HEK293 (cell line): ENCODE measurements at regions not wholly inside any gene's neighbourhood (a gene's known extent, or its start where the extent isn't known, plus 50 kb on each side); places are given as distances from the start of the nearest gene placed in this dataset.
A peak's percentile ranks its signal among the peaks of the same experiment; 100 is the strongest.

Experiments used
- BCL11B ChIP-seq: fragments of 450-650 bp; formaldehyde crosslinking; IDR thresholded peaks from 2 replicates; pipeline ENCODE4 v1.5.1; 2016; ENCODE audit warnings: low read depth, missing biosample characterization, missing genetic modification characterization
- HOXC10 ChIP-seq: sonication (generic); formaldehyde crosslinking; IDR thresholded peaks from 2 replicates; pipeline ENCODE4 v1.8.1; 2023; ENCODE audit warnings: mild to moderate bottlenecking, missing genetic modification reagents
- IKZF3 ChIP-seq: fragments of 450-650 bp; IDR thresholded peaks from 2 replicates; pipeline ENCODE4 v1.5.0; 2018; ENCODE audit warnings: missing biosample characterization, mild to moderate bottlenecking, missing genetic modification characterization, moderate library complexity
- KLF9 ChIP-seq: fragments of 450-650 bp; formaldehyde crosslinking; IDR thresholded peaks from 2 replicates; pipeline ENCODE4 v1.5.1; 2016; ENCODE audit warnings: missing biosample characterization, missing genetic modification characterization, low read depth
- OVOL3 ChIP-seq: fragments of 450-650 bp; formaldehyde crosslinking; IDR thresholded peaks from 2 replicates; pipeline ENCODE4 v1.5.1; 2016; ENCODE audit warnings: missing biosample characterization, missing genetic modification characterization
- REPIN1 ChIP-seq: fragments of 450-650 bp; formaldehyde crosslinking; IDR thresholded peaks from 2 replicates; pipeline ENCODE4 v1.5.1; 2017; ENCODE audit warnings: missing biosample characterization, missing genetic modification characterization, low read depth
- ZBTB44 ChIP-seq: fragments of 450-650 bp; IDR thresholded peaks from 2 replicates; pipeline ENCODE4 v1.5.1; 2018; ENCODE audit warnings: missing biosample characterization, mild to moderate bottlenecking, missing genetic modification characterization
- ZIC2 ChIP-seq: fragments of 450-650 bp; formaldehyde crosslinking; IDR thresholded peaks from 2 replicates; pipeline ENCODE4 v1.5.1; 2016; ENCODE audit warnings: missing biosample characterization, missing genetic modification characterization
- ZNF132 ChIP-seq: fragments of 450-650 bp; formaldehyde crosslinking; IDR thresholded peaks from 2 replicates; pipeline ENCODE4 v1.5.1; 2017; ENCODE audit warnings: missing biosample characterization, missing genetic modification characterization, borderline replicate concordance
- ZNF174 ChIP-seq: fragments of 450-650 bp; formaldehyde crosslinking; IDR thresholded peaks from 2 replicates; pipeline ENCODE4 v1.5.0; 2017; ENCODE audit warnings: missing biosample characterization, mild to moderate bottlenecking, missing genetic modification characterization
- ZNF223 ChIP-seq: fragments of 450-650 bp; formaldehyde crosslinking; IDR thresholded peaks from 2 replicates; pipeline ENCODE4 v1.5.1; 2016; ENCODE audit warnings: missing biosample characterization, missing genetic modification characterization
- ZNF280D ChIP-seq: fragments of 450-650 bp; formaldehyde crosslinking; IDR thresholded peaks from 2 replicates; pipeline ENCODE4 v1.5.1; 2016; ENCODE audit warnings: missing biosample characterization, missing genetic modification characterization
- ZNF335 ChIP-seq: fragments of 450-650 bp; formaldehyde crosslinking; conservative IDR thresholded peaks from 2 replicates; pipeline ENCODE4 v1.5.1; 2016; ENCODE audit warnings: missing biosample characterization, missing genetic modification characterization
- ZNF394 ChIP-seq: fragments of 450-650 bp; formaldehyde crosslinking; IDR thresholded peaks from 2 replicates; pipeline ENCODE4 v1.5.1; 2016; ENCODE audit warnings: missing biosample characterization, missing genetic modification characterization, mild to moderate bottlenecking, moderate library complexity, borderline replicate concordance
- ZNF473 ChIP-seq: fragments of 450-650 bp; formaldehyde crosslinking; IDR thresholded peaks from 2 replicates; pipeline ENCODE4 v1.5.1; 2017; ENCODE audit warnings: missing biosample characterization, missing genetic modification characterization
- ZNF488 ChIP-seq: fragments of 450-650 bp; formaldehyde crosslinking; IDR thresholded peaks from 2 replicates; pipeline ENCODE4 v1.5.1; 2016; ENCODE audit warnings: missing biosample characterization, missing genetic modification characterization
- ZNF521 ChIP-seq: fragments of 450-650 bp; formaldehyde crosslinking; IDR thresholded peaks from 2 replicates; pipeline ENCODE4 v1.5.1; 2017; ENCODE audit warnings: missing biosample characterization, mild to moderate bottlenecking, missing genetic modification characterization
- ZNF596 ChIP-seq: fragments of 450-650 bp; IDR thresholded peaks from 2 replicates; pipeline ENCODE4 v1.5.0; 2018; ENCODE audit warnings: missing biosample characterization, mild to moderate bottlenecking, missing genetic modification characterization, moderate library complexity
- ZNF626 ChIP-seq: fragments of 450-650 bp; sonication (Bioruptor Pico); formaldehyde crosslinking; IDR thresholded peaks from 2 replicates; pipeline ENCODE4 v1.5.1; 2018; ENCODE audit warnings: missing biosample characterization, missing genetic modification characterization, inconsistent platforms
- ZNF629 ChIP-seq: fragments of 450-650 bp; formaldehyde crosslinking; IDR thresholded peaks from 2 replicates; pipeline ENCODE4 v1.5.1; 2017; ENCODE audit warnings: missing biosample characterization, missing genetic modification characterization
- ZNF639 ChIP-seq: fragments of 450-650 bp; formaldehyde crosslinking; IDR thresholded peaks from 2 replicates; pipeline ENCODE4 v1.5.1; 2016; ENCODE audit warnings: missing biosample characterization, missing genetic modification characterization
- ZNF645 ChIP-seq: fragments of 450-650 bp; formaldehyde crosslinking; IDR thresholded peaks from 2 replicates; pipeline ENCODE4; 2016; ENCODE audit warnings: missing biosample characterization, missing genetic modification characterization
- ZNF654 ChIP-seq: fragments of 450-650 bp; formaldehyde crosslinking; IDR thresholded peaks from 2 replicates; pipeline ENCODE4 v1.5.1; 2016; ENCODE audit warnings: low read depth, missing biosample characterization, missing genetic modification characterization
- ZNF658 ChIP-seq: fragments of 450-650 bp; formaldehyde crosslinking; IDR thresholded peaks from 2 replicates; pipeline ENCODE4; 2016; ENCODE audit warnings: missing biosample characterization, missing genetic modification characterization
- ZXDB ChIP-seq: fragments of 450-650 bp; formaldehyde crosslinking; IDR thresholded peaks from 2 replicates; pipeline ENCODE4 v1.5.1; 2016; ENCODE audit warnings: missing biosample characterization, missing genetic modification characterization
- TF ChIP-seq, protein P1 (sequence below): fragments of 450-650 bp; formaldehyde crosslinking; IDR thresholded peaks from 2 replicates; pipeline ENCODE4 v1.5.1; 2016; ENCODE audit warnings: missing biosample characterization, missing genetic modification characterization
- TF ChIP-seq, protein P2 (sequence below): fragments of 450-650 bp; formaldehyde crosslinking; IDR thresholded peaks from 2 replicates; pipeline ENCODE4 v1.5.1; 2016; ENCODE audit warnings: missing biosample characterization, missing genetic modification characterization

DNA sequence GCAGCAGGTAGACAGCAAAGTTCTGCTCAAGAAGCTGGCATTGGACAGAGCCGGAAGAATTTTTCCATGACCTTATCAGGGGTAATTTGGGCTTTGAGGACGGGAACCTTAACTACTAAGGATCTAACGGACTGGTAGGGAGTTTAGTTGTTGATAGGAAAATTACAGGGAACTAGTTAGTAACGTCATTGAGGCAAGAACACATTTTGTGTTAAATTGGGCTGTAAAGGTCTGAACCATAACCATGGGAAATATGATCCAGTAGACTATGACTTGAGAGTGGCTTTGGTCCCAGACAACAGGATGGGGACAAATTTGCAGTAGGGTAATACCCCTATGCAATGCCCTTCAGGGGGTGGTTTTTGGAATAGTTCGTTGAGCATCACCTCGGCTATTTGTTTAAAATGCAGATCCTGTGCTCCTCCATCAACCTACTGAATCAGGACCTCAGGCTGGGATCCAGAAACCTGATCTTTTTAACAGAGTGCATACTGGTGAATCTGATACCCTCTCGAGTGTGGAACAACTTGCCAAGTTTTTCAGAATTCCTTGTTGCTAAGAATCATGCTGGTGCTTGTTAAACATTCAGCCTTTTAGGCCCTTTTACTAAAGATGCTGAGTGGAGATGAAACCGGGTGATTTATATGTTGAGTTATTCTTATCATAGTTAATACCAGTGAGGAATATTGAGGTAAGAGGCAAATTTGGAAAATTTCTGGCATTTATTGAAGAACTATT is 255.1 kb downstream of the MAP2K6 start (continued):
- TF ChIP-seq ZBTB44 (tag by site-specific recombination) (peak; percentile 66; the same call in 1 of the 2 replicates), ZNF223 (no peak), ZNF639 (tag by site-specific recombination) (no peak), ZNF521 (tag by site-specific recombination) (no peak), ZIC2 (tag by site-specific recombination) (no peak), ZNF280D (no peak), KLF9 (tag by site-specific recombination) (no peak), ZNF394 (tag by site-specific recombination) (no peak), ZNF658 (tag by site-specific recombination) (no peak), ZNF132 (no peak), ZNF654 (no peak), BCL11B (no peak), ZNF473 (tag by site-specific recombination) (no peak), HOXC10 (CRISPR knock-in tag) (no peak), ZNF626 (tag by site-specific recombination) (no peak), ZNF488 (no peak), ZNF596 (tag by site-specific recombination) (no peak), IKZF3 (tag by site-specific recombination) (no peak), REPIN1 (tag by site-specific recombination) (no peak), ZNF645 (tag by site-specific recombination) (no peak), ZNF174 (no peak), ZNF629 (tag by site-specific recombination) (peak; percentile 17), OVOL3 (tag by site-specific recombination) (0 out of 2 replicates have a peak, but pooled peaks have one; percentile 58), ZXDB (tag by site-specific recombination) (0 out of 2 replicates have a peak, but pooled peaks have one; percentile 12), ZNF335 (tag by site-specific recombination) (peak; percentile 50)
- TF ChIP-seq, protein P1, sequence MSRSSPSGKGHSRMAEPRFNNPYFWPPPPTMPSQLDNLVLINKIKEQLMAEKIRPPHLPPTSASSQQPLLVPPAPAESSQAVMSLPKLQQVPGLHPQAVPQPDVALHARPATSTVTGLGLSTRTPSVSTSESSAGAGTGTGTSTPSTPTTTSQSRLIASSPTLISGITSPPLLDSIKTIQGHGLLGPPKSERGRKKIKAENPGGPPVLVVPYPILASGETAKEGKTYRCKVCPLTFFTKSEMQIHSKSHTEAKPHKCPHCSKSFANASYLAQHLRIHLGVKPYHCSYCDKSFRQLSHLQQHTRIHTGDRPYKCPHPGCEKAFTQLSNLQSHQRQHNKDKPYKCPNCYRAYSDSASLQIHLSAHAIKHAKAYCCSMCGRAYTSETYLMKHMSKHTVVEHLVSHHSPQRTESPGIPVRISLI (tag by site-specific recombination) = no peak
- TF ChIP-seq, protein P2, sequence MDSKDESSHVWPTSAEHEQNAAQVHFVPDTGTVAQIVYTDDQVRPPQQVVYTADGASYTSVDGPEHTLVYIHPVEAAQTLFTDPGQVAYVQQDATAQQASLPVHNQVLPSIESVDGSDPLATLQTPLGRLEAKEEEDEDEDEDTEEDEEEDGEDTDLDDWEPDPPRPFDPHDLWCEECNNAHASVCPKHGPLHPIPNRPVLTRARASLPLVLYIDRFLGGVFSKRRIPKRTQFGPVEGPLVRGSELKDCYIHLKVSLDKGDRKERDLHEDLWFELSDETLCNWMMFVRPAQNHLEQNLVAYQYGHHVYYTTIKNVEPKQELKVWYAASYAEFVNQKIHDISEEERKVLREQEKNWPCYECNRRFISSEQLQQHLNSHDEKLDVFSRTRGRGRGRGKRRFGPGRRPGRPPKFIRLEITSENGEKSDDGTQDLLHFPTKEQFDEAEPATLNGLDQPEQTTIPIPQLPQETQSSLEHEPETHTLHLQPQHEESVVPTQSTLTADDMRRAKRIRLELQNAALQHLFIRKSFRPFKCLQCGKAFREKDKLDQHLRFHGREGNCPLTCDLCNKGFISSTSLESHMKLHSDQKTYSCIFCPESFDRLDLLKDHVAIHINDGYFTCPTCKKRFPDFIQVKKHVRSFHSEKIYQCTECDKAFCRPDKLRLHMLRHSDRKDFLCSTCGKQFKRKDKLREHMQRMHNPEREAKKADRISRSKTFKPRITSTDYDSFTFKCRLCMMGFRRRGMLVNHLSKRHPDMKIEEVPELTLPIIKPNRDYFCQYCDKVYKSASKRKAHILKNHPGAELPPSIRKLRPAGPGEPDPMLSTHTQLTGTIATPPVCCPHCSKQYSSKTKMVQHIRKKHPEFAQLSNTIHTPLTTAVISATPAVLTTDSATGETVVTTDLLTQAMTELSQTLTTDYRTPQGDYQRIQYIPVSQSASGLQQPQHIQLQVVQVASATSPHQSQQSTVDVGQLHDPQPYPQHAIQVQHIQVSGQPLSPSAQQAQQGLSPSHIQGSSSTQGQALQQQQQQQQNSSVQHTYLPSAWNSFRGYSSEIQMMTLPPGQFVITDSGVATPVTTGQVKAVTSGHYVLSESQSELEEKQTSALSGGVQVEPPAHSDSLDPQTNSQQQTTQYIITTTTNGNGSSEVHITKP (tag by site-specific recombination) = peak; percentile 65
